GM23338 (cell line): ENCODE measurements at regions not wholly inside any gene's neighbourhood (a gene's known extent, or its start where the extent isn't known, plus 50 kb on each side); places are given as distances from the start of the nearest gene placed in this dataset.
A peak's percentile ranks its signal among the peaks of the same experiment; 100 is the strongest.
"Not testable (repeated sequence)": the region's sequence is repeated elsewhere in the genome, so short reads cannot be mapped to it uniquely, and the experiment has no call there.

Experiments
- ATAC-seq: fragments of 200-7000 bp; cut with Tn5 transposase; 3 replicates; pipeline ENCODE4 v1.9.1; 2020
- DNase-seq: peaks from one replicate; pipeline ENCODE4 v3.0.0-alpha.2; 2015; ENCODE audit warnings: low spot score
- H2AFZ ChIP-seq: fragments of 200-600 bp; sonication (generic); 2 replicates; pipeline ENCODE4 v1.8.0; 2016; ENCODE audit warnings: antibody characterized with exemption, mild to moderate bottlenecking, moderate library complexity
- H3F3A ChIP-seq: fragments of 200-600 bp; sonication (generic); replicated peaks from 2 replicates; pipeline ENCODE4 v1.8.0; 2017; ENCODE audit warnings: antibody characterized with exemption, mixed run types, low read depth
- H3K27ac ChIP-seq: fragments of 200-600 bp; sonication (generic); 2 replicates; pipeline ENCODE4 v1.6.1; 2016; ENCODE audit warnings: low read depth
- H3K27me3 ChIP-seq: fragments of 200-600 bp; sonication (generic); 2 replicates; pipeline ENCODE4 v1.8.0; 2016; ENCODE audit warnings: mild to moderate bottlenecking, mixed run types, moderate library complexity; ENCODE audit not compliant: insufficient read depth
- H3K36me3 ChIP-seq: fragments of 200-600 bp; sonication (generic); 2 replicates; pipeline ENCODE4 v1.8.0; 2016; ENCODE audit warnings: mild to moderate bottlenecking; ENCODE audit not compliant: insufficient read depth
- H3K4me1 ChIP-seq: fragments of 200-600 bp; sonication (generic); 2 replicates; pipeline ENCODE4 v1.8.0; 2016; ENCODE audit warnings: mild to moderate bottlenecking, moderate library complexity; ENCODE audit not compliant: insufficient read depth
- H3K4me2 ChIP-seq: fragments of 200-600 bp; sonication (generic); 2 replicates; pipeline ENCODE4 v1.7.1; 2017; ENCODE audit warnings: mixed run types
- H3K4me3 ChIP-seq: fragments of 200-600 bp; sonication (generic); 2 replicates; pipeline ENCODE4 v1.6.1; 2016; ENCODE audit warnings: mixed run types
- H3K79me2 ChIP-seq: fragments of 200-600 bp; sonication (generic); replicated peaks from 2 replicates; pipeline ENCODE4 v1.8.0; 2017; ENCODE audit warnings: mild to moderate bottlenecking; ENCODE audit not compliant: insufficient read depth
- H3K9me2 ChIP-seq: fragments of 200-600 bp; sonication (generic); 2 replicates; pipeline ENCODE4 v1.8.0; 2017; ENCODE audit not compliant: insufficient read depth
- H4K20me1 ChIP-seq: fragments of 200-600 bp; sonication (generic); replicated peaks from 2 replicates; pipeline ENCODE4 v1.8.0; 2017; ENCODE audit warnings: mild to moderate bottlenecking; ENCODE audit not compliant: insufficient read depth
- H3K27ac Mint-ChIP-seq: 2 replicates; pipeline ENCODE4 v1.8.0; 2020; ENCODE audit warnings: inconsistent platforms, mild to moderate bottlenecking, moderate library complexity, mixed read lengths
- H3K27me3 Mint-ChIP-seq: 3 replicates; pipeline ENCODE4 v1.8.0; 2022; ENCODE audit warnings: low read depth, mild to moderate bottlenecking, moderate library complexity, mixed read lengths, inconsistent platforms; ENCODE audit not compliant: insufficient read depth, poor library complexity
- H3K36me3 Mint-ChIP-seq: 3 replicates; pipeline ENCODE4 v1.8.0; 2021; ENCODE audit warnings: low read depth, mild to moderate bottlenecking, inconsistent platforms, moderate library complexity, mixed read lengths
- H3K4me1 Mint-ChIP-seq: 3 replicates; pipeline ENCODE4 v1.8.0; 2020; ENCODE audit warnings: mild to moderate bottlenecking, inconsistent platforms, mixed read lengths
- H3K4me3 Mint-ChIP-seq: 3 replicates; pipeline ENCODE4 v1.8.0; 2021; ENCODE audit warnings: moderate library complexity, mild to moderate bottlenecking, inconsistent platforms, mixed read lengths
- H3K9me3 Mint-ChIP-seq: 3 replicates; pipeline ENCODE4 v1.8.0; 2020; ENCODE audit warnings: moderate library complexity, mild to moderate bottlenecking, inconsistent platforms, mixed read lengths
- CREB1 ChIP-seq: fragments of 250-450 bp; sonication (Bioruptor Pico); IDR thresholded peaks from 2 replicates; pipeline ENCODE4 v1.5.0; 2020; ENCODE audit warnings: low read depth, mild to moderate bottlenecking, moderate library complexity
- CTCF ChIP-seq, 2 experiments: fragments of 200-600 bp in 1 of 2; sonication (generic) in 1 of 2; conservative IDR thresholded peaks; 2 replicates each; pipeline versions ENCODE4 v1.5.1 to v1.6.1; 2016 to 2017; ENCODE audit warnings: antibody characterized with exemption in 2 of 2, low read depth in 2 of 2, mild to moderate bottlenecking in 2 of 2, moderate library complexity in 1 of 2
- ETS1 ChIP-seq: IDR thresholded peaks from 2 replicates; pipeline ENCODE4 v1.6.1; 2016; ENCODE audit warnings: antibody characterized with exemption
- NANOG ChIP-seq: IDR thresholded peaks from 2 replicates; pipeline ENCODE4 v1.6.1; 2016; ENCODE audit warnings: antibody characterized with exemption, borderline replicate concordance
- ZNF114 ChIP-seq: fragments of 250-450 bp; sonication (Bioruptor Pico); IDR thresholded peaks from 2 replicates; pipeline ENCODE4 v1.5.0; 2020; ENCODE audit warnings: mild to moderate bottlenecking, moderate library complexity
- TF ChIP-seq, protein P1 (sequence below): fragments of 250-450 bp; sonication (Bioruptor Pico); IDR thresholded peaks from 2 replicates; pipeline ENCODE4 v1.5.0; 2020; ENCODE audit warnings: mild to moderate bottlenecking, moderate library complexity

- TF ChIP-seq CTCF (conservative IDR thresholded peaks at IDR 0.05; ENCODE audit: low read depth in 2 of 2) (no peak), NANOG (no peak), ETS1 (no peak), CREB1 (no peak), ZNF114 (CRISPR knock-in tag) (no peak)
Measured at GRCh38 chr12:60231976-60232907, 636.4 kb downstream of the SLC16A7 start (continued).

- H3K36me3 Mint-ChIP-seq, H3F3A ChIP-seq, H3K27ac ChIP-seq, H3K4me1 Mint-ChIP-seq, DNase-seq, H4K20me1 ChIP-seq, H3K79me2 ChIP-seq, ATAC-seq, H3K4me3 Mint-ChIP-seq, H3K36me3 ChIP-seq, H3K9me2 ChIP-seq, H3K4me3 ChIP-seq, H3K4me2 ChIP-seq, H3K27me3 Mint-ChIP-seq, H3K9me3 Mint-ChIP-seq, H3K27ac Mint-ChIP-seq, H3K27me3 ChIP-seq, H3K4me1 ChIP-seq: not testable (repeated sequence)
- peak overlapping the region; percentile 10; the same call in 1 of the 2 replicates for H2AFZ ChIP-seq
Measured at GRCh38 chr12:60234611-60235195, 638.9 kb downstream of the SLC16A7 start.

DNA sequence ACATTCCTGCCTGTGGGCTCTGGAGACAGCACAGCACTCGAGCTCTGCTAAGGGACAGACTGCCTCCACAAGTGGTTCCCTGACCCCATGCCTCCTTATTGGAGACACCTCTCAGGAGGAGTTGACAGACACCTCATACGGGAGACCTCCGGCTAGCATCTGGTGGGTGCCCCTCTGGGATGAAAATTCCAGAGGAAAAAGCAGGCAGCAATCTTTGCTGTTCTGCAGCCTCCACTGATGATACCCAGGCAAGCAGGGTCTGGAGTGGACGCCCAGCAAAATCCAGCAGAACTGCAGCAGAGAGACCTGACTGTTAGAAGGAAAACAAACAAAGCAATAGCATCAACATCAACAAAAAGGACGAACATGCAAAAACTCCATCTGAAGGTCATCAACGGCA, 639.4 kb downstream of the SLC16A7 start:
- no peaks in the 10 kb centered on the region for H3K36me3 Mint-ChIP-seq
- Histone ChIP-seq H3F3A (no peaks in the 10 kb centered on the region), H3K36me3 (no peaks in the 10 kb centered on the region), H3K9me2 (no peaks in the 10 kb centered on the region; the same call in 1 of the 2 replicates), H3K4me1 (no peaks in the 10 kb centered on the region), H3K79me2 (no peaks in the 10 kb centered on the region), H3K27me3 (no peaks in the 10 kb centered on the region), H3K27ac (no peak overlapping the region), H4K20me1 (no peaks in the 10 kb centered on the region), H3K4me3 (no peak overlapping the region), H2AFZ (no peak overlapping the region; the same call in 1 of the 2 replicates), H3K4me2 (no peak overlapping the region)
- H3K9me3 Mint-ChIP-seq: peaks cover 7% of the 10 kb centered on the region; the same call in 2 of the 3 replicates
- H3K4me3 Mint-ChIP-seq: no peak overlapping the region
- no peak overlapping the region for H3K27ac Mint-ChIP-seq
- DNase-seq: no peak
- ATAC-seq: no peak
- no peaks in the 10 kb centered on the region; the same call in 2 of the 3 replicates for H3K4me1 Mint-ChIP-seq
- H3K27me3 Mint-ChIP-seq: peaks cover under 1% of the 10 kb centered on the region
- TF ChIP-seq, protein P1, sequence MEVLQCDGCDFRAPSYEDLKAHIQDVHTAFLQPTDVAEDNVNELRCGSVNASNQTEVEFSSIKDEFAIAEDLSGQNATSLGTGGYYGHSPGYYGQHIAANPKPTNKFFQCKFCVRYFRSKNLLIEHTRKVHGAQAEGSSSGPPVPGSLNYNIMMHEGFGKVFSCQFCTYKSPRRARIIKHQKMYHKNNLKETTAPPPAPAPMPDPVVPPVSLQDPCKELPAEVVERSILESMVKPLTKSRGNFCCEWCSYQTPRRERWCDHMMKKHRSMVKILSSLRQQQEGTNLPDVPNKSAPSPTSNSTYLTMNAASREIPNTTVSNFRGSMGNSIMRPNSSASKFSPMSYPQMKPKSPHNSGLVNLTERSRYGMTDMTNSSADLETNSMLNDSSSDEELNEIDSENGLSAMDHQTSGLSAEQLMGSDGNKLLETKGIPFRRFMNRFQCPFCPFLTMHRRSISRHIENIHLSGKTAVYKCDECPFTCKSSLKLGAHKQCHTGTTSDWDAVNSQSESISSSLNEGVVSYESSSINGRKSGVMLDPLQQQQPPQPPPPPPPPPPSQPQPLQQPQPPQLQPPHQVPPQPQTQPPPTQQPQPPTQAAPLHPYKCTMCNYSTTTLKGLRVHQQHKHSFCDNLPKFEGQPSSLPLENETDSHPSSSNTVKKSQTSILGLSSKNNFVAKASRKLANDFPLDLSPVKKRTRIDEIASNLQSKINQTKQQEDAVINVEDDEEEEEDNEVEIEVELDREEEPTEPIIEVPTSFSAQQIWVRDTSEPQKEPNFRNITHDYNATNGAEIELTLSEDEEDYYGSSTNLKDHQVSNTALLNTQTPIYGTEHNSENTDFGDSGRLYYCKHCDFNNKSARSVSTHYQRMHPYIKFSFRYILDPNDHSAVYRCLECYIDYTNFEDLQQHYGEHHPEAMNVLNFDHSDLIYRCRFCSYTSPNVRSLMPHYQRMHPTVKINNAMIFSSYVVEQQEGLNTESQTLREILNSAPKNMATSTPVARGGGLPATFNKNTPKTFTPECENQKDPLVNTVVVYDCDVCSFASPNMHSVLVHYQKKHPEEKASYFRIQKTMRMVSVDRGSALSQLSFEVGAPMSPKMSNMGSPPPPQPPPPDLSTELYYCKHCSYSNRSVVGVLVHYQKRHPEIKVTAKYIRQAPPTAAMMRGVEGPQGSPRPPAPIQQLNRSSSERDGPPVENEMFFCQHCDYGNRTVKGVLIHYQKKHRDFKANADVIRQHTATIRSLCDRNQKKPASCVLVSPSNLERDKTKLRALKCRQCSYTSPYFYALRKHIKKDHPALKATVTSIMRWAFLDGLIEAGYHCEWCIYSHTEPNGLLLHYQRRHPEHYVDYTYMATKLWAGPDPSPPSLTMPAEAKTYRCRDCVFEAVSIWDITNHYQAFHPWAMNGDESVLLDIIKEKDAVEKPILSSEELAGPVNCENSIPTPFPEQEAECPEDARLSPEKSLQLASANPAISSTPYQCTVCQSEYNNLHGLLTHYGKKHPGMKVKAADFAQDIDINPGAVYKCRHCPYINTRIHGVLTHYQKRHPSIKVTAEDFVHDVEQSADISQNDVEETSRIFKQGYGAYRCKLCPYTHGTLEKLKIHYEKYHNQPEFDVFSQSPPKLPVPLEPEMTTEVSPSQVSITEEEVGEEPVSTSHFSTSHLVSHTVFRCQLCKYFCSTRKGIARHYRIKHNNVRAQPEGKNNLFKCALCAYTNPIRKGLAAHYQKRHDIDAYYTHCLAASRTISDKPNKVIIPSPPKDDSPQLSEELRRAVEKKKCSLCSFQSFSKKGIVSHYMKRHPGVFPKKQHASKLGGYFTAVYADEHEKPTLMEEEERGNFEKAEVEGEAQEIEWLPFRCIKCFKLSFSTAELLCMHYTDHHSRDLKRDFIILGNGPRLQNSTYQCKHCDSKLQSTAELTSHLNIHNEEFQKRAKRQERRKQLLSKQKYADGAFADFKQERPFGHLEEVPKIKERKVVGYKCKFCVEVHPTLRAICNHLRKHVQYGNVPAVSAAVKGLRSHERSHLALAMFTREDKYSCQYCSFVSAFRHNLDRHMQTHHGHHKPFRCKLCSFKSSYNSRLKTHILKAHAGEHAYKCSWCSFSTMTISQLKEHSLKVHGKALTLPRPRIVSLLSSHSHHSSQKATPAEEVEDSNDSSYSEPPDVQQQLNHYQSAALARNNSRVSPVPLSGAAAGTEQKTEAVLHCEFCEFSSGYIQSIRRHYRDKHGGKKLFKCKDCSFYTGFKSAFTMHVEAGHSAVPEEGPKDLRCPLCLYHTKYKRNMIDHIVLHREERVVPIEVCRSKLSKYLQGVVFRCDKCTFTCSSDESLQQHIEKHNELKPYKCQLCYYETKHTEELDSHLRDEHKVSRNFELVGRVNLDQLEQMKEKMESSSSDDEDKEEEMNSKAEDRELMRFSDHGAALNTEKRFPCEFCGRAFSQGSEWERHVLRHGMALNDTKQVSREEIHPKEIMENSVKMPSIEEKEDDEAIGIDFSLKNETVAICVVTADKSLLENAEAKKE (CRISPR knock-in tag): no peak
